ENCODE measurements at regions not wholly inside any gene's neighbourhood (a gene's known extent, or its start where the extent isn't known, plus 50 kb on each side); places are given as distances from the start of the nearest gene placed in this dataset.
A peak's percentile ranks its signal among the peaks of the same experiment; 100 is the strongest.

- Histone ChIP-seq H3K27ac (peak overlapping the region; percentile 48 to 66), H3K4me3 (no peak overlapping the region), H3K4me1 (peaks cover 37% of the 10 kb centered on the region), H3K4me2 (peak overlapping the region; percentile 58), H3K9me3 (no peaks in the 10 kb centered on the region)
- POLR2A ChIA-PET, result interaction anchor here (1.3 kb wide), 1 partner anchor 111 kb away, joined by 3 read pairs; the partner anchor contains the start of gene COPS8
- no peak for TF ChIP-seq RFX5 (IDR thresholded peaks at IDR 0.05)
- 84% methylated on average over 1 of the region's 1 CpG for WGBS (ENCODE audit: missing lambda C conversion rate)
- DNase-seq (ENCODE audit: low read depth in 1 of 2, low spot score in 1 of 2), result no peak
- CTCF ChIA-PET, result interaction anchor here (0.6 to 1.9 kb wide), 7 partner anchors 11 to 1115 kb away, joined by 4 to 11 read pairs (median 5); no protein-coding TSS in a partner anchor
- ATAC-seq, result no peak
- FAIRE-seq, result no peak
Observed at GRCh38 chr2:237196409-237196808, 110.7 kb downstream of the COPS8 start.

- H3K4me1 ChIP-seq, result peaks cover 43% of the 10 kb centered on the region
- ATAC-seq (peak; percentile 58 to 78; a peak in 5 of 6 replicates), FAIRE-seq (peak; percentile 13), DNase-seq (ENCODE audit: low read depth in 1 of 2, low spot score in 1 of 2) (peak; percentile 28 to 56)
- CTCF ChIA-PET, result interaction anchor here (0.6 to 1.9 kb wide), 10 partner anchors 10 to 1115 kb away, joined by 3 to 11 read pairs (median 4); no protein-coding TSS in a partner anchor
- H3K4me2 ChIP-seq, result peak overlapping the region; percentile 58
- 51% methylated on average over 4 of the region's 6 CpGs for WGBS (ENCODE audit: missing lambda C conversion rate)
- POLR2A ChIA-PET, result interaction anchor here (1.3 kb wide), 1 partner anchor 111 kb away, joined by 3 read pairs; the partner anchor contains the start of gene COPS8
- peak overlapping the region; percentile 48 to 66 for H3K27ac ChIP-seq
- TF ChIP-seq RFX5 (IDR thresholded peaks at IDR 0.05) (no peak), KDM1A (IDR thresholded peaks at IDR 0.05; ENCODE audit: low read depth) (no peak), JUNB (IDR thresholded peaks at IDR 0.05) (no peak), CHD4 (IDR thresholded peaks at IDR 0.05; ENCODE audit: borderline replicate concordance) (no peak), EP300 (IDR thresholded peaks at IDR 0.05) (no peak), BHLHE40 (IDR thresholded peaks at IDR 0.05; ENCODE audit: low read depth, low read length) (no peak), CEBPB (IDR thresholded peaks at IDR 0.05) (no peak), HOXB13 (CRISPR knock-in tag; IDR thresholded peaks at IDR 0.05; ENCODE audit: low read depth) (no peak), ZFP36 (IDR thresholded peaks at IDR 0.05; ENCODE audit: borderline replicate concordance, partially characterized antibody) (no peak), ZC3H11A (IDR thresholded peaks at IDR 0.05) (no peak), RARB (CRISPR knock-in tag; IDR thresholded peaks at IDR 0.05) (no peak), FOSL2 (IDR thresholded peaks at IDR 0.05) (no peak), FOSL2 (CRISPR knock-in tag; IDR thresholded peaks at IDR 0.05) (no peak), EHF (CRISPR knock-in tag; IDR thresholded peaks at IDR 0.05) (no peak)
- TF ChIP-seq, protein P1, sequence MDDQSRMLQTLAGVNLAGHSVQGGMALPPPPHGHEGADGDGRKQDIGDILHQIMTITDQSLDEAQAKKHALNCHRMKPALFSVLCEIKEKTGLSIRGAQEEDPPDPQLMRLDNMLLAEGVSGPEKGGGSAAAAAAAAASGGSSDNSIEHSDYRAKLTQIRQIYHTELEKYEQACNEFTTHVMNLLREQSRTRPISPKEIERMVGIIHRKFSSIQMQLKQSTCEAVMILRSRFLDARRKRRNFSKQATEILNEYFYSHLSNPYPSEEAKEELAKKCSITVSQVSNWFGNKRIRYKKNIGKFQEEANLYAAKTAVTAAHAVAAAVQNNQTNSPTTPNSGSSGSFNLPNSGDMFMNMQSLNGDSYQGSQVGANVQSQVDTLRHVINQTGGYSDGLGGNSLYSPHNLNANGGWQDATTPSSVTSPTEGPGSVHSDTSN (IDR thresholded peaks at IDR 0.05), result no peak
- TF ChIP-seq, protein P2, sequence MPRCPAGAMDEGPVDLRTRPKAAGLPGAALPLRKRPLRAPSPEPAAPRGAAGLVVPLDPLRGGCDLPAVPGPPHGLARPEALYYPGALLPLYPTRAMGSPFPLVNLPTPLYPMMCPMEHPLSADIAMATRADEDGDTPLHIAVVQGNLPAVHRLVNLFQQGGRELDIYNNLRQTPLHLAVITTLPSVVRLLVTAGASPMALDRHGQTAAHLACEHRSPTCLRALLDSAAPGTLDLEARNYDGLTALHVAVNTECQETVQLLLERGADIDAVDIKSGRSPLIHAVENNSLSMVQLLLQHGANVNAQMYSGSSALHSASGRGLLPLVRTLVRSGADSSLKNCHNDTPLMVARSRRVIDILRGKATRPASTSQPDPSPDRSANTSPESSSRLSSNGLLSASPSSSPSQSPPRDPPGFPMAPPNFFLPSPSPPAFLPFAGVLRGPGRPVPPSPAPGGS (IDR thresholded peaks at IDR 0.05), result no peak
- H3K9me3 ChIP-seq, result no peaks in the 10 kb centered on the region
- H3K4me3 ChIP-seq, result no peak overlapping the region
Observed at GRCh38 chr2:237196866-237197618, 111.4 kb downstream of the COPS8 start.

- DNase-seq (ENCODE audit: low read depth in 1 of 2, low spot score in 1 of 2), result no peak
- POLR2A ChIA-PET, result no interaction called here
Observed at GRCh38 chr2:237198164-237198855, 112.6 kb downstream of the COPS8 start.

More at GRCh38 chr2:237198164-237198855, 112.6 kb downstream of the COPS8 start:
- TF ChIP-seq FOSL2 (IDR thresholded peaks at IDR 0.05) (no peak), FOSL2 (CRISPR knock-in tag; IDR thresholded peaks at IDR 0.05) (peak; percentile 61), RNF2 (IDR thresholded peaks at IDR 0.05; ENCODE audit: borderline replicate concordance, low read depth) (no peak)
- Histone ChIP-seq H3K9me3 (no peaks in the 10 kb centered on the region), H3K27ac (peak overlapping the region; percentile 26 to 66; a peak in 3 of 6 replicates), H3K4me3 (no peak overlapping the region), H3K4me2 (peak overlapping the region; percentile 30), H3K4me1 (peaks cover 52% of the 10 kb centered on the region)
- FAIRE-seq, result no peak
- WGBS (ENCODE audit: missing lambda C conversion rate), result 60% methylated on average over 2 of the region's 2 CpGs
- CTCF ChIA-PET, result interaction anchor here (0.8 to 1.5 kb wide), 3 partner anchors 14 to 374 kb away, joined by 3 read pairs; no protein-coding TSS in a partner anchor
- no peak for ATAC-seq

Measured in A549 (cell line).